NCI-H774 (cell line): ENCODE measurements at regions not wholly inside any gene's neighbourhood (a gene's known extent, or its start where the extent isn't known, plus 50 kb on each side); places are given as distances from the start of the nearest gene placed in this dataset.
"Not testable (repeated sequence)": the region's sequence is repeated elsewhere in the genome, so short reads cannot be mapped to it uniquely, and the experiment has no call there.

Experiments
- DNase-seq: peaks from one replicate; lab custom pipeline; 2025; lab: John Stamatoyannopoulos, UW

GRCh38 chr5:100017520-100018262 is 517.5 kb upstream of the FAM174A start:
- DNase-seq, result no peak

DNA sequence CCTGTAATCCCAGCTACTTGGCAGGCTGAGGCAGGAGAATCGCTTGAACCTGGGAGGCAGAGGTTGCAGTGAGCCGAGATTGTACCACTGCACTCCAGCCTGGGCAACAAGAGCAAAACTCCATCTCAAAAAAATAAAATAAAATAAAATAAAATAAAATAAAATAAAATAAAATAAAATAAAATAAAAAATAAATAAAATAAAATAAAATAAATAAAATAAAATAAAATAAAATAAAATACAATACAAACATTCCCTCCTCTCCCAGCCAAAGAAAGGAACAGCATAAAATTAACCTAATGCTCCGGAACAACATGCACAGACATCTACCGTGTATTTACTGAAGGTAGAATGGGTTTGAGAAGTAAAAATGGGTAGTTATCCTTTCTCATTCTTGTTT is 521.9 kb upstream of the FAM174A start:
- not testable (repeated sequence) for DNase-seq

- not testable (repeated sequence) for DNase-seq
Observed at GRCh38 chr5:100011160-100011559, 524.0 kb upstream of the FAM174A start.

DNA sequence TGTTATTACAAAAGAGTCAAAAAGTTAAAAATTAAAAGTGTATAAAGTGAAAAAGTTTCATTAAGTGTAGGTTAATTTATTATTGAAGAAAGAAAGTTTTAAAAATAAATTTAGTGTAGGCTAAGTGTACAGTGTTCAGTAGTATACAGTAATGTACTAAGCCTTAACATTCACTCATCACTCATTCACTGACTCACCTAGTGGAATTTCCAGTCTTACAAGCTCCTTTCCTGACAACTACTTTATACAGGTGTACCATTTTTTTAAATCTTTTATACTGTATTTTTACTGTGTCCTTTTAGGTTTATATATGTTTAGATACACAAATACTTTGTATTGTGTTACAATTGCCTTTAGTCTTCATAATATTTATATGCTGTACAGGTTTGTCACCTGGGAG is 530.2 kb upstream of the FAM174A start:
- DNase-seq, result no peak

DNA sequence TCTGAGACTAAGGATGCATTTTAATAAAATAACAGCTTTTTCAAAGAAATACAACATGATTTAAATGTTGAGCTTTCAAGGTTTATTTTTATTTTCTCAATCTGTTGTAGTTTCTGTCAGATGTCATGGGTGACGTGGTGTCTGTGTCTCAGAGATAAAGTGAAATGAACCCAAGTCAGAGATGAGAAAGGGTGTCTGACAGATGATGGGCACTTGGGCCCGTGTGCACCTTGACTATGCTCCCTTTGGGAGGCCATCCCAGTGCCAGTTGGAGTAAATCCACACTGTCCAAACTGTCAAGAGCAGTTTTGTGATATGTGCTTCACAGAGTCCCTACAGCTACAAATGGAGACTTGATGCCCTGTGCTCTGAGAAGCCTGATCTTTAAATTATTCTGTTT is 536.9 kb upstream of the FAM174A start:
- DNase-seq, result no peak

- no peak for DNase-seq
Observed at GRCh38 chr5:99995407-99995806, 539.8 kb upstream of the FAM174A start.

DNA sequence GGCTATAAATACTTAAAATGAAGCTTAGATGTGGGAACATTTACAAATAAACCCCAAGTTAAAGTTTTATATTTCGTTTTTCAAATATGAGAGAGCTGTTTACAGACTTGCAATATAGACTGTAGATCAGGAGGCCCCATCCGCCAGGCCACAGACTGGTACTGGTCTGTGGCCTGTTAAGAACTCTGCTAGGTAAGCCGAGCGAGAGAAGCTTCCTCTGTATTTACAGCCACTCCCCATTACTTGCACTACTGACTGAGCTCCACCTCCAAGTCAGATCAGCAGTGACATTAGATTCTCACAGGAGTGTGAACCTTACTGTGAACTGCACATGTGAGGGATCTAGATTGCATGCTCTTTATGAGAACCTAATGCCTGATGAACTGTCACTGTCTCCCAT is 561.4 kb upstream of the FAM174A start:
- no peak for DNase-seq

DNA sequence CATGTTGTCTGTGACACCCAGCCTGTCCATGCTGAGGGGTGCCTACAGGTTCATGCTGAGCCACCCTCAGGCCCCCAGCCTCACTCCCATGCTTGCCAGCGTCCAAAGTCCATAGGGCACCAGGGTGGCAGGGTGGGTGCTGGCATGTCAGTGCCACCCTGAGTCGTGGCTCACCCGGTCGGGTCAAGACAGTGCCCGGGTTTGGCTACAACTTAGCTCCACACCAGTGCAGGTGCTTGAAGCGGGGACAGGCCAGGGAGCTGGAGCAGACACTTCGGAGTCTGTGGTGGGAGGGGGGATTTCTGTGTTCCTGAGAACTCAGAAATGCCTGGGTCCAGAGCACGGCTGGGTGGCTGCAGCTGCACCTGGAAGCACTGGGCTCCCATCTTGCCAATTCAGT is 579.2 kb upstream of the FAM174A start:
- no peak for DNase-seq

DNA sequence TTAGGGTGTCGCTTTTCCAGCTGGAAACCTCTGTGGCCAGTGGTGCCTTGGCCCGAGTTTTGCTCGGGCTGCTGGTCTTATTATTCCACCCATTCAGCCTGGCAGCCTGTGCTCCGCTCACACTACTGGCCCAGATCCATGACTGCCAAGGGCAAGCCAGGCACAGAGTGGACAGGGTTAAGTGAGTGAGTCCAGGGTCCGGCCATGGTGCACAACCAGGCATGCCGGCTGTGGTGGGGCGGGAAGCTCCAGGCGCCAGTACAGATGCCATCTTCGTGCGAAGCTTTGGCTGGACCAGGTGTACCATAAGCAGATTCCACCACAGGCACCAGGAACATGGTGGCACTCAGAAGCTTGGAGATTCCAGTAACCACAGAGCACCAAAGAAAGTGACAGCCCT is 580.2 kb upstream of the FAM174A start:
- DNase-seq, result no peak

GRCh38 chr5:99949969-99950524 is 585.1 kb upstream of the FAM174A start:
- no peak for DNase-seq

- no peak for DNase-seq
Observed at GRCh38 chr5:99949361-99949760, 585.8 kb upstream of the FAM174A start.

- no peak for DNase-seq
Observed at GRCh38 chr5:99948850-99949249, 586.3 kb upstream of the FAM174A start.

DNA sequence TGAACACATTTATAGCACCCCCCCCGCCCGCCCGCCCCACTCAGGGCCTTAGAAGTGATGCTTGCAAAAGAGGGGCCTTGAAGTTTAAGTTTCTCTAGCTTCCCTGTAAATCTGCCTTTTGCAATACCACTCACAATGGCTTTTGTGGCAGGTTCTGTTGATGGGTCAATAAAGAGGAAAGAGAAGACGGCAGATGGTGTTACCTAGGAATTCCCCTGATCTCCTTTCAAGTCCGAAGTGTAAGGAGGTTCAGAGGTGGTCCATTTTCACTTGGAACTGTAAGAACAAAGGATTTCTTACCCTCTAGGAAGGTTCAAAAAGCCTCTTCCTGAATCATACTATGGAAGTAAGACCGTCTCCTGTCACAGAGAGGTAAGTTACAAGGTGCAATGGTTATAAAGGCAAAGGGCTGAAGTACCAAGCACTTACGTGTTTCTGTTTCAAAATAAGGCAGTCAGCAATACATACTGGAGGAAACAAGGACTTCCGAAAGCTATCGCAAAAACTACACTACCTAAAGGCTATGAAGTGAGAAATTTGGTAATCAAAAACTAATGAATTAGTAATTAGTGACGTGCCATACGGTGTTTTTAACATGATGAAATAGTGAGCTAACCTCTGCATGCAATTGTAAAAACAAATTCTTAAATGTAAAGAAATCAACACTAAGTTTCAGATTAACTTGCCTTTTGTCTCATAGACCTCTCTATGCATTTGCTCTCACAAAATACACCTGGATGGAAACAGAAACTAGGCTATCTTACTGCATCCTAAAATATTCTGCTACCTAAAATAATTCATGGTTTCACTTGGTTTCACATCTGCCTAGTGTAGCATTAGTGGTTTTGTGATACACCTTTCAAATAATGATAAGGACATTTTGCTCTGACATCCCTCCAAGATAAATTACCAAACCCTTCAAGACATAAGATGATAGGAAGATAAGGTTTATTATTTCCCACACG is 589.4 kb upstream of the FAM174A start:
- DNase-seq, result no peak

DNA sequence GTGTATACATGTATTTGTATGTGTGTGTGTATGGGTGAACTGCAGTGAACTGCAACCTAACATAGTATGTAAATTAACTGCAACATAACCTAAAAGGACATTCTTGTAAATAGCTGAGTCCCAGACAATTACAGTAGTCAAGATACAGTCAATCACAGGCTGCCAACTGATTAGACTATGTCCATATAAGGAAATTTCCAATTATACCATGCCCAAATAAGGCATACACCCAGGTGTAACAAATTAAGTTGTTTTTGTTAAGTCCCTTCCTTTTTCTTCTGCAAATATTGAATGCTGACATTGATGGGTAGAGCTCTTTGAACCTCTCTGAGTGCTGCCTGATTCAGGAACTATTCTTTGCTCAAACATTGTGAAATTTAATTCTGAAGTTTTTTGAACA is 594.6 kb upstream of the FAM174A start:
- no peak for DNase-seq

DNA sequence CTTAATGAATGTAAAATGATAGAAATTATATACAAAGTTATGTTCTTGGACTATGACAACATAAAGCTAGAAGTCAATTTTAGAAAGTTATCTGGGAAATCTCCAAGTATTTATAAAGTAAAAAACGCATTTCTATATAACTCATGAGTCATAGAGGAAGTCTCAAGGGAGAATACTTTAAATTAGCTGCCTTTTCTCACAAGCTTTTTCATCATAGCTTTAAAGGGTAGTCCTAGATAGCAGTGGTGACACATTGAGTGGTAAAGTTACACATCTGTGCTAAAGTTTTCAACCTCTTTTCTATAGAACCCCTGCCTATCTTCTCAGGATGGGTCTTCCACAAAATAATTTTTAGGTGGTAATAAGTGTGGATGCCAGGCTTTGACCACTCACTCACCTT is 598.3 kb upstream of the FAM174A start:
- DNase-seq, result no peak

GRCh38 chr5:99929806-99930135 is 605.4 kb upstream of the FAM174A start:
- DNase-seq, result no peak

DNA sequence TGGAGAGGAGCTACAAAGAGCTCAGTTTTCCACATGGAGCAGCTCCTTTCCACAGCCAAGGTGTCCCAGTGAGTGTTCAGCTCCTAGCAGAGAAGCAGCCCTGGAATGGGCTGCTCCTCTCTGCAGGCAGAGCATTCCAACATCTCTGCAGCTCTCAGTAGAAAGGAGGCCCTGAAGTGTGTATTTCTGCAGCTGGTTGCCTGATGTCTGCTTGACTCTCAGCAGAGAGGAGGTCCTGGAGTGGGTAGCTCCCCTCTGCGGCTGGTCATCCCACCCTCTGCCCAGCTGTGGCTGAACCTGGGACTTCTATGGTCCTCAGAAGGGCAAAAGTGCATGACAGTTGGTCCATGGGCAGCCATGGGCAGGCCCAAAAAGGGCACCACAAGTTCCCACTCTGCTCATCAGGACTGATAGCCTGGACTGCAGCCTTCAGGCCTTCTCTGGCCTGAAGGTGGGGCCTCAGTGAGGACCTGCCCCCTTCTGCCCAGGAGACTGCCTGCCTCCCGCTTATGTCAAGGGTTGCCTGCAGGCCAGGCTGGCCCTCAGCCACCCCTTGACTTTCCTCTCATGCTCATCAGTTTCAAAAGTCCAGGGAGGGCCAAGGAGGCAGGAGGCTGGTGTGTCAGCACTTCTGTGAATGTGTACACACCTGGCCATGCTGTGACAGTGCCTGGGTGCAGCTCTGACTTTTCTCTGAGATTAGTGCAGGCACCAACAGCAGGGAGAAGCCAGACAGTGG is 605.9 kb upstream of the FAM174A start:
- no peak for DNase-seq

DNA sequence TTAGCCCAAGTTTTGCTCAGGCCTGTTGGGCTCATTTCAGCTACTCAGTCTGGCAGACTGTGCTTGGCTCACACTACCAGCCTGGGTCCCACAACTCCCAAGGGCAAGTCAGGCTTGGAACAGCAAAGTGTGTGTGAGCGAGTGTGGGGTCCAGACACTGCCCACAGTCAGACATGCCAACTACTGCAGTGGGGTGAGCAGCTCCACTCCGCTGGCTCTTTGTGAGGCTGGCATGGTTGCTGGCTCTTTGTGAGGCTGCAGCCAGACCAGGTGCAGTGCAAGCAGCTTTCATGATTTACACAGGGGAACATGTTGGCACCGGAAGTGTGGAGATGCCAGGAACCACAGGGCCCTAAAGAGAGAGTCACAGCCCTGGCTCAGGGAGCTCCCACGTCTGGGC is 606.7 kb upstream of the FAM174A start:
- DNase-seq, result no peak

GRCh38 chr5:99926463-99926862 is 608.7 kb upstream of the FAM174A start:
- no peak for DNase-seq

DNA sequence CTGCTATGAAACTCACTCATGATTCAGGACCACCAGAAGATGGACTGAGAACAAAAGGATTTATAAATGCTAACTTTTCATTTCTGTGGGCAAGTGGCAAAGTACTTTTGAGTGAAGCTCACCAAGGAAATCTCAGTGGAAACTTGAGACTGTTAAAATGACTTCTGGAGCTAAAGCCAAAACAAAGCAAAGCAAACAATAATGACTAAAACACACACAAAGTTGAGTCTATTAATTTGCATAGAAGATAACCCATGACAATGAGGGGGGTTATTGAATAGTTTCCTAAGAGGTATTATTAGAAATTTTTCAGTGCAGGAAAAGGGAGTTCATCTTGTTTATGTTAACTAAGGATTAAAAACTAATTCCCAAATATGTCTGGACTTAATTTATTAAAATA is 612.8 kb upstream of the FAM174A start:
- no peak for DNase-seq

GRCh38 chr5:99911971-99912370 is 623.2 kb upstream of the FAM174A start:
- no peak for DNase-seq

- no peak for DNase-seq
Observed at GRCh38 chr5:99906776-99907175, 628.4 kb upstream of the FAM174A start.
